K562 (cell line): ENCODE measurements at regions not wholly inside any gene's neighbourhood (a gene's known extent, or its start where the extent isn't known, plus 50 kb on each side); places are given as distances from the start of the nearest gene placed in this dataset.

Experiments
- ATAC-seq: fragments of 200-7000 bp; cut with Tn5 transposase; 3 replicates; pipeline ENCODE4 v1.9.1; 2020; ENCODE audit warnings: moderate library complexity
- BruUV-seq: library from RNA; stranded (reverse); fragments of 400-500 nt; replicated peaks from 2 replicates; lab custom pipeline; 2021; lab: Mats Ljungman, UMichigan
- CTCF ChIA-PET: fragments of 300-600 bp; formaldehyde crosslinking; extraction: SDS; loops from one replicate; lab custom pipeline; 2021; ENCODE audit warnings: low intra/inter-chr PET ratio; lab: Yijun Ruan, JAX
- POLR2A ChIA-PET: fragments of 300-600, 350-650 bp; sonication (Branson Sonifier 250); formaldehyde crosslinking; extraction: SDS; loops from one replicate; lab custom pipeline; 2021; ENCODE audit warnings: antibody characterized with exemption, inconsistent platforms; lab: Yijun Ruan, JAX
- DNase-seq, 4 experiments: peaks; one replicate each; pipeline versions ENCODE4 v3.0.0 to v3.0.0-alpha.2; 2011 to 2018; ENCODE audit warnings: low spot score in 3 of 4, mixed read lengths in 3 of 4; ENCODE audit errors: extremely low read depth in 1 of 4
- FAIRE-seq: peaks from 2 replicates; lab custom pipeline; 2011; peaks lifted over from hg19 to GRCh38; lab: Jason Lieb, UNC
- H2AFZ ChIP-seq: 2 replicates; pipeline ENCODE4 v1.6.0; 2011; ENCODE audit warnings: low read depth, low read length, control low read depth, inconsistent platforms
- H3K27ac ChIP-seq: fragments of 200-600 bp; 3 replicates; pipeline ENCODE4 v1.8.0; 2011; ENCODE audit warnings: low read depth, mild to moderate bottlenecking, control low read depth, inconsistent platforms, low read length, moderate library complexity, mixed read lengths; ENCODE audit errors: extremely low read depth
- H3K27me3 ChIP-seq, 2 experiments: fragments of 300-600 bp in 1 of 2; 2 replicates in 1 of 2; 3 replicates in 1 of 2; pipeline versions ENCODE4 v1.6.0 to v1.8.0; 2011; ENCODE audit warnings: inconsistent platforms in 2 of 2, low read length in 2 of 2, mild to moderate bottlenecking in 1 of 2, mixed read lengths in 1 of 2, moderate library complexity in 1 of 2; ENCODE audit not compliant: control insufficient read depth in 2 of 2, insufficient read depth in 2 of 2
- H3K36me3 ChIP-seq: fragments of 300-600 bp; 3 replicates; pipeline ENCODE4 v1.8.0; 2011; ENCODE audit warnings: mild to moderate bottlenecking, low read length, inconsistent platforms; ENCODE audit not compliant: control insufficient read depth, insufficient read depth
- H3K4me1 ChIP-seq, 2 experiments: fragments of 200-600 bp in 1 of 2; replicated peaks in 1 of 2; 2 replicates in 1 of 2; 3 replicates in 1 of 2; pipeline versions ENCODE4 v1.5.1 to v1.8.0; 2011; ENCODE audit warnings: inconsistent platforms in 2 of 2, low read length in 2 of 2, mild to moderate bottlenecking in 1 of 2, mixed read lengths in 1 of 2, moderate library complexity in 1 of 2; ENCODE audit not compliant: control insufficient read depth in 2 of 2, insufficient read depth in 2 of 2
- H3K4me2 ChIP-seq: 2 replicates; pipeline ENCODE4 v1.6.1; 2011; ENCODE audit warnings: low read length, control low read depth, inconsistent platforms, mixed read lengths; ENCODE audit not compliant: insufficient read depth
- H3K4me3 ChIP-seq: fragments of 200-600 bp; sonication (generic), shearing (Covaris generic); 2 replicates; pipeline ENCODE4 v1.5.1; 2016; ENCODE audit warnings: control low read depth, inconsistent platforms
- H3K79me2 ChIP-seq: fragments of 200-600 bp; 3 replicates; pipeline ENCODE4 v1.8.0; 2011; ENCODE audit warnings: low read length, inconsistent platforms; ENCODE audit not compliant: control insufficient read depth, insufficient read depth
- H3K9ac ChIP-seq, 2 experiments: 2 replicates each; pipeline versions ENCODE4 v1.6.0 to v1.6.1; 2011; ENCODE audit warnings: low read depth in 2 of 2, low read length in 2 of 2, control low read depth in 1 of 2, inconsistent platforms in 1 of 2, mild to moderate bottlenecking in 1 of 2, mixed read lengths in 1 of 2; ENCODE audit not compliant: insufficient read depth in 1 of 2
- H3K9me1 ChIP-seq: one replicate; pipeline ENCODE4 v1.6.0; 2011; ENCODE audit warnings: inconsistent platforms, mild to moderate bottlenecking, low read length, moderate library complexity; ENCODE audit not compliant: control insufficient read depth, insufficient read depth
- H3K9me3 ChIP-seq: replicated peaks from 2 replicates; pipeline ENCODE4 v1.5.1; 2011; ENCODE audit warnings: low read depth, low read length, inconsistent platforms; ENCODE audit not compliant: control insufficient read depth, insufficient read depth
- H4K20me1 ChIP-seq: replicated peaks from 2 replicates; pipeline ENCODE4 v1.6.1; 2011; ENCODE audit warnings: low read length, inconsistent platforms, mixed read lengths; ENCODE audit not compliant: control insufficient read depth, insufficient read depth
- CHCHD3 ChIP-seq: fragments of 250-450 bp; sonication (Bioruptor Pico); IDR thresholded peaks from 2 replicates; pipeline ENCODE4 v2.1.2; 2022; ENCODE audit warnings: mild to moderate bottlenecking
- HMG20A ChIP-seq: fragments of 450-650 bp; formaldehyde crosslinking; conservative IDR thresholded peaks from 2 replicates; pipeline ENCODE4 v1.4.0; 2020; ENCODE audit warnings: mild to moderate bottlenecking, mixed read lengths
- JUNB ChIP-seq: fragments of 450-650 bp; formaldehyde crosslinking; conservative IDR thresholded peaks from 2 replicates; pipeline ENCODE4 v1.4.0; 2020; ENCODE audit warnings: mild to moderate bottlenecking
- NR2C1 ChIP-seq, 2 experiments: fragments of 450-650 bp; IDR thresholded peaks; 2 replicates each; pipeline ENCODE4 v1.6.1; 2017; ENCODE audit warnings: mild to moderate bottlenecking in 2 of 2, antibody characterized with exemption in 1 of 2, inconsistent platforms in 1 of 2, missing compliant biosample characterization in 1 of 2, missing genetic modification characterization in 1 of 2
- NR4A1 ChIP-seq, 2 experiments: fragments of 250-450 bp in 1 of 2; fragments of 450-650 bp in 1 of 2; sonication (Bioruptor Pico) in 1 of 2; IDR thresholded peaks; 2 replicates each; pipeline versions ENCODE4 v1.4.0 to v1.6.1; 2016 to 2020; ENCODE audit warnings: mild to moderate bottlenecking in 2 of 2, missing compliant biosample characterization in 1 of 2, missing genetic modification characterization in 1 of 2, moderate library complexity in 1 of 2
- PCBP1 ChIP-seq: fragments of 200-400 bp; formaldehyde crosslinking; IDR thresholded peaks from 2 replicates; pipeline ENCODE4 v1.6.1; 2018; ENCODE audit warnings: mild to moderate bottlenecking, low read depth, low read length; ENCODE audit not compliant: poor library complexity, severe bottlenecking
- WGBS: fragments of 100-300 bp; shearing (Covaris generic); methylation state at CpG from one replicate; pipeline ENCODE4 v1.1.6; 2016; ENCODE audit warnings: low coverage, mixed read lengths; ENCODE audit not compliant: insufficient coverage; ENCODE audit errors: missing lambda C conversion rate; 5-methylcytosine and 5-hydroxymethylcytosine counted together
- in situ Hi-C: fragments of 300-500 bp; cut with MboI; formaldehyde crosslinking; loops from 4 replicates; pipeline ENCODE4 v1.15.0; 2018; ENCODE audit warnings: inconsistent platforms, mixed read lengths
- intact Hi-C: fragments of 100-400 bp; cut with micrococcal nuclease; formaldehyde crosslinking; loops from 2 replicates; pipeline ENCODE4 v1.14.2; 2022
- TF ChIP-seq, protein P1 (sequence below): fragments of 450-650 bp; IDR thresholded peaks from 2 replicates; pipeline ENCODE4 v1.6.1; 2016; ENCODE audit warnings: mild to moderate bottlenecking
- TF ChIP-seq, protein P2 (sequence below): fragments of 250-450 bp; sonication (Bioruptor Pico); IDR thresholded peaks from 2 replicates; pipeline ENCODE4 v1.4.0; 2020; ENCODE audit warnings: mild to moderate bottlenecking, moderate library complexity
- TF ChIP-seq, protein P3 (sequence below): fragments of 250-450 bp; sonication (Bioruptor Pico); IDR thresholded peaks from 2 replicates; pipeline ENCODE4 v1.4.0; 2020; ENCODE audit warnings: mild to moderate bottlenecking, moderate library complexity

- Histone ChIP-seq H3K27ac (no peak overlapping the region), H2AFZ (no peak overlapping the region), H3K9me1 (no peaks in the 10 kb centered on the region), H3K36me3 (no peaks in the 10 kb centered on the region), H3K27me3 (peaks cover 6 to 8% of the 10 kb centered on the region in 2 experiments; a peak in 4 of 5 replicates), H3K9ac (no peak overlapping the region), H3K79me2 (no peaks in the 10 kb centered on the region), H3K9me3 (no peaks in the 10 kb centered on the region), H3K4me1 (no peaks in the 10 kb centered on the region), H4K20me1 (no peaks in the 10 kb centered on the region), H3K4me2 (no peak overlapping the region), H3K4me3 (no peak overlapping the region)
- no peak for TF ChIP-seq PCBP1
- TF ChIP-seq, protein P1, sequence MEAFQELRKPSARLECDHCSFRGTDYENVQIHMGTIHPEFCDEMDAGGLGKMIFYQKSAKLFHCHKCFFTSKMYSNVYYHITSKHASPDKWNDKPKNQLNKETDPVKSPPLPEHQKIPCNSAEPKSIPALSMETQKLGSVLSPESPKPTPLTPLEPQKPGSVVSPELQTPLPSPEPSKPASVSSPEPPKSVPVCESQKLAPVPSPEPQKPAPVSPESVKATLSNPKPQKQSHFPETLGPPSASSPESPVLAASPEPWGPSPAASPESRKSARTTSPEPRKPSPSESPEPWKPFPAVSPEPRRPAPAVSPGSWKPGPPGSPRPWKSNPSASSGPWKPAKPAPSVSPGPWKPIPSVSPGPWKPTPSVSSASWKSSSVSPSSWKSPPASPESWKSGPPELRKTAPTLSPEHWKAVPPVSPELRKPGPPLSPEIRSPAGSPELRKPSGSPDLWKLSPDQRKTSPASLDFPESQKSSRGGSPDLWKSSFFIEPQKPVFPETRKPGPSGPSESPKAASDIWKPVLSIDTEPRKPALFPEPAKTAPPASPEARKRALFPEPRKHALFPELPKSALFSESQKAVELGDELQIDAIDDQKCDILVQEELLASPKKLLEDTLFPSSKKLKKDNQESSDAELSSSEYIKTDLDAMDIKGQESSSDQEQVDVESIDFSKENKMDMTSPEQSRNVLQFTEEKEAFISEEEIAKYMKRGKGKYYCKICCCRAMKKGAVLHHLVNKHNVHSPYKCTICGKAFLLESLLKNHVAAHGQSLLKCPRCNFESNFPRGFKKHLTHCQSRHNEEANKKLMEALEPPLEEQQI, result no peak
- no peak for TF ChIP-seq HMG20A
- TF ChIP-seq, protein P2, sequence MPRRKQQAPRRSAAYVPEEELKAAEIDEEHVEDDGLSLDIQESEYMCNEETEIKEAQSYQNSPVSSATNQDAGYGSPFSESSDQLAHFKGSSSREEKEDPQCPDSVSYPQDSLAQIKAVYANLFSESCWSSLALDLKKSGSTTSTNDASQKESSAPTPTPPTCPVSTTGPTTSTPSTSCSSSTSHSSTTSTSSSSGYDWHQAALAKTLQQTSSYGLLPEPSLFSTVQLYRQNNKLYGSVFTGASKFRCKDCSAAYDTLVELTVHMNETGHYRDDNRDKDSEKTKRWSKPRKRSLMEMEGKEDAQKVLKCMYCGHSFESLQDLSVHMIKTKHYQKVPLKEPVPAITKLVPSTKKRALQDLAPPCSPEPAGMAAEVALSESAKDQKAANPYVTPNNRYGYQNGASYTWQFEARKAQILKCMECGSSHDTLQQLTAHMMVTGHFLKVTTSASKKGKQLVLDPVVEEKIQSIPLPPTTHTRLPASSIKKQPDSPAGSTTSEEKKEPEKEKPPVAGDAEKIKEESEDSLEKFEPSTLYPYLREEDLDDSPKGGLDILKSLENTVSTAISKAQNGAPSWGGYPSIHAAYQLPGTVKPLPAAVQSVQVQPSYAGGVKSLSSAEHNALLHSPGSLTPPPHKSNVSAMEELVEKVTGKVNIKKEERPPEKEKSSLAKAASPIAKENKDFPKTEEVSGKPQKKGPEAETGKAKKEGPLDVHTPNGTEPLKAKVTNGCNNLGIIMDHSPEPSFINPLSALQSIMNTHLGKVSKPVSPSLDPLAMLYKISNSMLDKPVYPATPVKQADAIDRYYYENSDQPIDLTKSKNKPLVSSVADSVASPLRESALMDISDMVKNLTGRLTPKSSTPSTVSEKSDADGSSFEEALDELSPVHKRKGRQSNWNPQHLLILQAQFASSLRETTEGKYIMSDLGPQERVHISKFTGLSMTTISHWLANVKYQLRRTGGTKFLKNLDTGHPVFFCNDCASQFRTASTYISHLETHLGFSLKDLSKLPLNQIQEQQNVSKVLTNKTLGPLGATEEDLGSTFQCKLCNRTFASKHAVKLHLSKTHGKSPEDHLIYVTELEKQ (CRISPR knock-in tag), result no peak
- TF ChIP-seq NR4A1 (CRISPR knock-in tag; IDR thresholded peaks at IDR 0.05), result no peak
- no peak for TF ChIP-seq NR4A1 (tag; IDR thresholded peaks at IDR 0.05)
- TF ChIP-seq JUNB, result no peak
- no peak for TF ChIP-seq CHCHD3 (CRISPR knock-in tag)
- no peak for TF ChIP-seq NR2C1 (IDR thresholded peaks at IDR 0.05)
- TF ChIP-seq NR2C1 (tag; IDR thresholded peaks at IDR 0.05), result no peak
- TF ChIP-seq, protein P3, sequence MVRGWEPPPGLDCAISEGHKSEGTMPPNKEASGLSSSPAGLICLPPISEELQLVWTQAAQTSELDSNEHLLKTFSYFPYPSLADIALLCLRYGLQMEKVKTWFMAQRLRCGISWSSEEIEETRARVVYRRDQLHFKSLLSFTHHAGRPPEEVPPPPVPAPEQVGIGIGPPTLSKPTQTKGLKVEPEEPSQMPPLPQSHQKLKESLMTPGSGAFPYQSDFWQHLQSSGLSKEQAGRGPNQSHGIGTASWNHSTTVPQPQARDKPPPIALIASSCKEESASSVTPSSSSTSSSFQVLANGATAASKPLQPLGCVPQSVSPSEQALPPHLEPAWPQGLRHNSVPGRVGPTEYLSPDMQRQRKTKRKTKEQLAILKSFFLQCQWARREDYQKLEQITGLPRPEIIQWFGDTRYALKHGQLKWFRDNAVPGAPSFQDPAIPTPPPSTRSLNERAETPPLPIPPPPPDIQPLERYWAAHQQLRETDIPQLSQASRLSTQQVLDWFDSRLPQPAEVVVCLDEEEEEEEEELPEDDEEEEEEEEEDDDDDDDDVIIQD (CRISPR knock-in tag), result no peak
- WGBS, result 0% methylated on average over 3 of the region's 3 CpGs
- in situ Hi-C loops (no loop called here), intact Hi-C loops (no loop called here)
- ChIA-PET POLR2A (no interaction called here), CTCF (no interaction called here)
- no peak for FAIRE-seq
- ATAC-seq, result no peak
- no peak for DNase-seq
- no TSS peak for BruUV-seq
These were observed 541.5 kb upstream of the DPP6 start for GRCh38 chr7:153510674-153511073.
